Esophagus muscularis mucosa (tissue), 4 donors: ENCODE measurements at regions not wholly inside any gene's neighbourhood (a gene's known extent, or its start where the extent isn't known, plus 50 kb on each side); places are given as distances from the start of the nearest gene placed in this dataset.
A peak's percentile ranks its signal among the peaks of the same experiment; 100 is the strongest.

Experiments
- DNase-seq: peaks from one replicate; pipeline ENCODE4 v3.0.0-alpha.2; 2017; ENCODE audit errors: extremely low spot score
- H3K27ac ChIP-seq, 4 donors: fragments of 200-600 bp; sonication (generic); replicated peaks in 1 of 4; 1 replicate in 3 of 4; 2 replicates in 1 of 4; pipeline ENCODE4 v1.5.1; 2016 to 2019; ENCODE audit warnings: mild to moderate bottlenecking in 1 of 4
- H3K27me3 ChIP-seq, 4 donors: fragments of 200-600 bp; sonication (generic); one replicate each; pipeline versions ENCODE4 v1.5.1 to v1.6.0; 2016 to 2019
- H3K36me3 ChIP-seq, 4 donors: fragments of 200-600 bp; sonication (generic); one replicate each; pipeline ENCODE4 v1.5.1; 2016 to 2019
- H3K4me1 ChIP-seq, 4 donors: fragments of 200-600 bp; sonication (generic); one replicate each; pipeline ENCODE4 v1.5.1; 2016 to 2019
- H3K4me3 ChIP-seq, 4 donors: fragments of 200-600 bp; sonication (generic); 1 replicate in 2 of 4; 2 replicates in 2 of 4; pipeline ENCODE4 v1.5.1; 2016 to 2019; ENCODE audit warnings: mild to moderate bottlenecking in 4 of 4, moderate library complexity in 1 of 4
- H3K9me3 ChIP-seq, 4 donors: fragments of 200-600 bp; sonication (generic); 1 replicate in 3 of 4; 2 replicates in 1 of 4; pipeline ENCODE4 v1.5.1; 2016 to 2019
- CTCF ChIP-seq, 3 experiments: fragments of 200-600 bp in 2 of 3; fragments of 450-650 bp in 1 of 3; sonication (generic) in 2 of 3; IDR thresholded peaks; one replicate each; pipeline ENCODE4 v1.5.1; 2017 to 2019; ENCODE audit warnings: antibody characterized with exemption in 3 of 3, mild to moderate bottlenecking in 2 of 3, moderate library complexity in 1 of 3
- EP300 ChIP-seq: sonication (generic); formaldehyde crosslinking; IDR thresholded peaks from one replicate; pipeline ENCODE4 v1.6.1; 2017; ENCODE audit warnings: antibody characterized with exemption
- POLR2A ChIP-seq: fragments of 450-650 bp; IDR thresholded peaks from one replicate; pipeline ENCODE4 v1.6.1; 2017; ENCODE audit warnings: antibody characterized with exemption, moderate library complexity, mild to moderate bottlenecking, low read depth
- POLR2AphosphoS5 ChIP-seq, 2 donors: sonication (generic); formaldehyde crosslinking; IDR thresholded peaks; one replicate each; pipeline ENCODE4 v1.6.1; 2017; ENCODE audit warnings: antibody characterized with exemption in 2 of 2
- WGBS: methylation state at CpG from one replicate; pipeline ENCODE4 v1.1.5; 2018; 5-methylcytosine and 5-hydroxymethylcytosine counted together
- intact Hi-C: fragments of 100-400 bp; cut with DNase I; formaldehyde crosslinking; loops from one replicate; pipeline ENCODE4 v1.15.1; 2023

- intact Hi-C loops: no loop called here
Observed at GRCh38 chr22:27670701-27671412, 130.7 kb downstream of the MN1 start.

GRCh38 chr22:27671413-27671935 is 130.1 kb downstream of the MN1 start:
- 86% methylated on average over 2 of the region's 3 CpGs for WGBS
- Histone ChIP-seq H3K27ac (peak overlapping the region in 1 of 4 donors; percentile 21), H3K4me1 (peaks cover 20 to 48% (median 32%) of the 10 kb centered on the region in 4 donors), H3K9me3 (peaks cover 0 to 5% (median under 1%) of the 10 kb centered on the region in 4 donors), H3K4me3 (no peak overlapping the region), H3K27me3 (no peaks in the 10 kb centered on the region), H3K36me3 (no peaks in the 10 kb centered on the region)
- TF ChIP-seq POLR2AphosphoS5 (IDR thresholded peaks at IDR 0.05) (no peak), POLR2A (no peak), CTCF (IDR thresholded peaks at IDR 0.05) (no peak), EP300 (no peak)
- DNase-seq: no peak
- intact Hi-C loops: no loop called here

More at GRCh38 chr22:27670701-27671412, 130.7 kb downstream of the MN1 start:
- WGBS: 43% methylated on average over 3 of the region's 16 CpGs
- Histone ChIP-seq H3K36me3 (no peaks in the 10 kb centered on the region), H3K27me3 (no peaks in the 10 kb centered on the region), H3K27ac (peak overlapping the region in 1 of 4 donors; percentile 21), H3K9me3 (peaks cover 0 to 5% (median 2%) of the 10 kb centered on the region in 4 donors), H3K4me1 (peaks cover 20 to 48% (median 32%) of the 10 kb centered on the region in 4 donors), H3K4me3 (no peak overlapping the region)
- no peak for TF ChIP-seq POLR2A
- no peak for TF ChIP-seq CTCF (IDR thresholded peaks at IDR 0.05)
- no peak for TF ChIP-seq EP300
- no peak for TF ChIP-seq POLR2AphosphoS5 (IDR thresholded peaks at IDR 0.05)
- DNase-seq: no peak

GRCh38 chr22:27672721-27673418 is 128.7 kb downstream of the MN1 start:
- TF ChIP-seq EP300 (no peak), CTCF (IDR thresholded peaks at IDR 0.05) (no peak), POLR2A (no peak), POLR2AphosphoS5 (IDR thresholded peaks at IDR 0.05) (no peak)
- peaks cover 0 to 4% (median 0%) of the 10 kb centered on the region in 4 donors for H3K9me3 ChIP-seq
- H3K4me3 ChIP-seq: no peak overlapping the region
- H3K4me1 ChIP-seq: peaks cover 20 to 38% (median 27%) of the 10 kb centered on the region in 4 donors
- DNase-seq: no peak
- intact Hi-C loops: no loop called here
- H3K36me3 ChIP-seq: no peaks in the 10 kb centered on the region
- H3K27me3 ChIP-seq: no peaks in the 10 kb centered on the region
- WGBS: 98% methylated on average over 9 of the region's 9 CpGs
- no peak overlapping the region for H3K27ac ChIP-seq

- no peak overlapping the region for H3K27ac ChIP-seq
- WGBS: 55% methylated on average over 10 of the region's 15 CpGs
- intact Hi-C loops: no loop called here
- DNase-seq: no peak
- H3K36me3 ChIP-seq: no peaks in the 10 kb centered on the region
- TF ChIP-seq POLR2AphosphoS5 (IDR thresholded peaks at IDR 0.05) (no peak), CTCF (IDR thresholded peaks at IDR 0.05) (no peak), POLR2A (no peak), EP300 (no peak)
- H3K4me1 ChIP-seq: peaks cover 20 to 38% (median 27%) of the 10 kb centered on the region in 4 donors
- no peak overlapping the region for H3K4me3 ChIP-seq
- H3K9me3 ChIP-seq: peaks cover 0 to 4% (median 0%) of the 10 kb centered on the region in 4 donors
- no peaks in the 10 kb centered on the region for H3K27me3 ChIP-seq
Observed at GRCh38 chr22:27673839-27674238, 127.7 kb downstream of the MN1 start.
